CMK (cell line): ENCODE measurements at regions not wholly inside any gene's neighbourhood (a gene's known extent, or its start where the extent isn't known, plus 50 kb on each side); places are given as distances from the start of the nearest gene placed in this dataset.
"Not testable (repeated sequence)": the region's sequence is repeated elsewhere in the genome, so short reads cannot be mapped to it uniquely, and the experiment has no call there.

Experiments used
- DNase-seq: peaks from one replicate; pipeline ENCODE4 v3.0.0-alpha.2; 2010; ENCODE audit warnings: low read depth

DNA sequence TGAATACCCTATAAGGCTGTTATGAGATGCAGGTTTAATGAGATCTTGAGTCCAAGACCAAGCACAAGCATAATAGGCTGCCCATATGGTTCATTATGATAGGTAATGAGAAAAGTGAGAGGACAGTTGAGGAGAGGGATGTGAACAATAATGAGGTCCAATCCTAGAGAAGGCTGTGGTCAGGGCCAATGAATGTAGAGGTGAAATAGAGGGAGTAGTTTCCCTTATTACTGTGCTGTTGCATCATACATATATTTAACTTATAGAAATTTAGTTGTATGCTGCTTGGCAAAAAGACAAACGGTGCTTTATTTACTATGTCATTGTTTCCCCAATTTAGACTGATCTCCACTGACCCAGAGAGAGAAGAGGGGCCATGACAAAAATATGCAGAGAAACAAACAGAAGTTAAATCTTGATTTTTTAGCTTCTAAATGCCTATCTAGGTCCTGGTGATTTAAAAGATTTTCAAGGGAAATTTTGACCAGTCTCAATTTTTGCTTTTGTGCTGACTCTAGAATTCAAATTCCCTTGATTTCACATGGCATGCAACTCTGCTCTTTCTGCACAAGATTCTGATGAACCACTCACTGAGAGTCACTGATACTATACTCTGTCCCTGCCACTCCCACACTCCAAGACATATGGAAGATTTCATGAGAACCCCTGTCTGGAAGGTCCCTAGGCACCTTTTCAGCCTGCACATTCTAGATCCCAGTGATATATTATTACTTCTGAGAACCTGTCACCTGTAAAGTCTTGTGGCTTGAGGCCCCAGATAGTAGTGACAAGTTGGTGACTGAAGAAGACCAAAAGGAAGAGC lies 159.7 kb downstream of the VSIG4 start:
- DNase-seq: no peak

DNA sequence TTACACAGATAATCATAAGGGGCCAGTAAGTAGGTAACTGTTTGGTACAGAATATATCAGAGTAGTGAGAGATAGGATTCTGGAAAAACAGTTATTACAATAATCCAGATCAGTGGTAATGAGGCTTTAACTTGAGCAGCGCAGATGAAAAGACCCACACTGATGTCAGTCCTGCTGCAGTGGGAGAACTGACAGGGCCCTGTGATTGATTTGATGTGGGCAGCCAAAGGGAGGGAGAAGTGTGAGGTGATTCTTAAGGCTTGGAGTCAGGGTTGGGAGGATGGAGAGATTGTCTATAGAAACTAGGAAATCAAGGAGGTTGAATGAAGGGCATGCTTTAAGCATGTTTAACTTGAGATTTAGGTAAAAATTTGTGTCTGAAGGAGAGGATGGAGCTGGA lies 161.4 kb downstream of the VSIG4 start:
- no peak for DNase-seq

DNA sequence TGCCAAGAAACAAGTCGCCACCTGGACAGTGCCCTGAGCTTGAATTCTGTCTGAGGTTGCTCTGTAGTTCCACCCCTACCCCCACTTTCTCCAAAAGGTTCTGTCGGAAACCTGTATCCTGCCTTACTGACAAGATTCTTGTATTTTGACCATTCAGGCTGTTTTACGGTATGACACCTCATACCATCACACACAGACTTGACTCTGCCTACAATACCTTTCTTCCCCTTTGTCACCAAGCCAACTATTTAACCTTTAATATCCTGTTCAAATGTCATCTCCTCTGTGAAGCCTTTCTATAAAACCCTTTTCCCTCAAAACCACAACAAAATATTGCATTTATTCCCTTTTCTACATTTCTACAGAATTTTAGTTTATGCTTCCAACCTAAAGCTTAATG lies 161.9 kb downstream of the VSIG4 start:
- no peak for DNase-seq

DNA sequence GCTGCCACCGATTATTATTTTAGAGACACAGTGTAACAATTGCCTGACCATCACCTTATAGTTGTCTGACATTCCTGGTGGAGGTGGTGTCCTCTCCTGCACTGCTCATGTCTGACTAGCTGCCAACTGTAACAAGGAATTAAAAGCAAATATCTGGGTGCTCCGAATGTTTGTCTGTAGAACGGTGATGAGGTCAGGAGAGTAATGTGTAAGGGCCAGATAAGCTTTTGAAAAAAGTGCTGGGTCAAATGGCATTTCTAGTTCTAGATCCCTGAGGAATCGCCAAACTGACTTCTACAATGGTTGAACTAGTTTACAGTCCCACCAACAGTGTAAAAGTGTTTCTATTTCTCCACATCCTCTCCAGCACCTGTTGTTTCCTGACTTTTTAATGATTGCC lies 164.3 kb downstream of the VSIG4 start:
- not testable (repeated sequence) for DNase-seq

DNA sequence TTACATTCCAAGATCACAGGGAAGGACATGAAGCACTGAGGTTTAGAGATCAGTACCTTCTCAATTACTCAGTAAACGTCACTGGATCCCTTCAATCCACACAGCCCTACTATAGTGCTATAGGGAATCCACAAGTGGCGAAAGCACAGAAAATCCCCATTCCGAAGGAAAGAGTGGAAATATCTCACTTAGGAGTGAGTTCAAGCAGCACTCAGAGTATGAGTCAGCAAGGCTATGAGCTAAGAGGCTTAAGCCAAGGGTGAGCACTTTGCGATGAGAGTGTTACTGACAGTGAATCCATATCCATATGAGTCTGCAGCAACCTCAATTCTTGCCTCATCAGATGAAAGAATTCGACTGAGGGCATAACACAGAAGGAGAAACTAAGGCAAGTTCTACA lies 165.1 kb downstream of the VSIG4 start:
- no peak for DNase-seq

DNA sequence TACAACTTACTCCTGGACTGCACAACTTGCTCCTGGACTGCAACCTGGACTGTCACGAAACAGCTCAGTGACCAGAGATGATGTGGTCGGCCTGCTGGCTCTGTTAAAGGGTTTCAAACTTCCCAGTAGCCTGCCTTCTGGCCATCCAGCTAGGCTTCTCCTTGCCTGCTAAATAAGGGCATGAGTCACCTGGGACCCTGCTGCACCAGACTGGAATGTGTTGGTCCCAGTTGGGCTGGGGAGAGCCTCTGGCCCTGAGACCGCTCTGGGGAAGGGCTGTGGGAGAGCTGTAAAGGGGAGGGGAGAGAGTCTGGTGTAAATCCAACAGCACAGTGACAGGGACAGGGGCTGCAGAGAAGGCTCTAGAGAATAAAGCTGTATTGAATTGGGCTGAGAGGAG lies 165.8 kb downstream of the VSIG4 start:
- DNase-seq: no peak

DNA sequence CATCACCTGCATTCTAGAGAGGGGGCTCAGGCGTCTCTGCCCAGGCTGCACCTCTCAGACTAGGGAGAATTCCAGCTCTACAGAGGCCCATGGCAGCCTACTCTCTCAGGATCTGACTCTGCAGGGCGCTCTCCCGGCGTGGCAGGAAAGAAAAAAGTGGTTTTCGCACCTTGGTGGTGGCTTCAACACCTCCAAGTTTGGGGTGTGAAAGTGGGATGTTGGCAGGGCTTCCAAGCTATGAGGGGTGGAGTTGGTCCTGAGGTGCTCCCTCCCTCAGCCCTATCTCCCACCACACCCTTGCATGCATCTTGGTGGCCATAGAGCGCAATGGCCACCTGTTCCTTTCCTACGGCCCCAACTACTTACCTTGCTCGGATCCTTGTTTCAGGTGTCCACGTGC lies 166.5 kb downstream of the VSIG4 start:
- no peak for DNase-seq

DNA sequence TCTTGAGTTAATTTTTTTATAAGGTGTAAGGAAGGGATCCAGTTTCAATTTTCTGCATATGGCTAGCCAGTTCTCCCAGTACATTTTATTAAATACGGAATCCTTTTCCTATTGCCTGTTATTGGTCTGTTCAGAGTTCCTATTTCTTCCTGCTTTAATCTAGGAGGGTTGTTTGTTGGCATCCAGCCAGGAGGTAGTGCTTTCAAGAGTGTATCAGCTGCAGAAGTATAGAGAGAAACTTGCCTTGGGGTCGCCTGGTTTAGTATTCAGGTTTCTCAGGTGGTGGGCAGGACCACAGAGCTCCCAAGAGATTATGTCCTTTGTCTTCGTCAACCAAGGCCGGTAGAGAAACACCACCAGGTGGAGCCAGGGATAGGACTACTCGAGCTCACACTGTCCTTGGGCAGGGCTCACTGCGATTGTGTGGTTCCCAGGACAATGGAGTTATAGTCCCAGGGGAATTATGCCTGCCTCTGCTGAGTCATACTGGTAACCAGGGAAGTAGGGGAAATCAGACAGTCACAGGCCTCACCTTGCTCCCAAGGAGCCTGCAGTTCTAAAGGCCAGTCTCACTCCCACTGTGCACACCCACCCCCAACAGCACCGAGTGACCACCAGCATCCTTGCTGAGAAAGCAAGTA lies 168.1 kb downstream of the VSIG4 start:
- no peak for DNase-seq

DNA sequence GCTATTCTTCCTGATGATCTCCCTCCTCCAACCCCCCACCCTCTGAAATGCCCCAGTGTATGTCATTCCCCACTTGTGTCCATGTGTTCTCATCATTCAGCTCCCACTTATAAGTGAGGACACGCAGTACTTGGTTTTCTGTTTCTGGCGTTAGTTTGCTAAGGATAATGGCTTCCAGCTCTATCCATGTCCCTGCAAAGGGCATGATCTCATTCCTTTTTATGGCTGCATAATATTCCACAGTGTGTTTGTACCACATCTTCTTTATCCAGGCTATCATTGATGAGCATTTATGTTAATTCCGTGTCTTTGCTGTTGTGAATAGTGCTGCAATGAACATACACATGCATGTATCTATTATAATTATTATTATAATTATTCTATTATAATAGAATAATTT lies 169.3 kb downstream of the VSIG4 start:
- DNase-seq: not testable (repeated sequence)

DNA sequence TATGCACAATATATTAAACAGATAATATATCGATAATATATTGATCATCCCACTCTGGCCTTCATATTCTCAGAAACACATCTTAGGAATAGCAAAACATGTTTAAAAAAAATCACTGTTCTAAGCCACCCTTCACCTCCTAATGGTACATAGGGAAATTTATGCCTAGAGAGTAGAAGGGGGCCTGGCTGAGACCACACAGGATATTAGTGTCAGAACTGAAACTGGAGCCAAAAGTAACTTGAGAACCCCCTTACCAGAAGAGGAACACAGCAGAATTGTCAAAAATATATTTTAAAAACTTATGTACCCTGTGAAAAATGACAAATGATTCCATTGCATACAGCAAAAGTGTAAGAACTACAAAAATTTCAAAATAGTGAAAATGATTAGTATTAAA lies 173.1 kb downstream of the VSIG4 start:
- DNase-seq: no peak

DNA sequence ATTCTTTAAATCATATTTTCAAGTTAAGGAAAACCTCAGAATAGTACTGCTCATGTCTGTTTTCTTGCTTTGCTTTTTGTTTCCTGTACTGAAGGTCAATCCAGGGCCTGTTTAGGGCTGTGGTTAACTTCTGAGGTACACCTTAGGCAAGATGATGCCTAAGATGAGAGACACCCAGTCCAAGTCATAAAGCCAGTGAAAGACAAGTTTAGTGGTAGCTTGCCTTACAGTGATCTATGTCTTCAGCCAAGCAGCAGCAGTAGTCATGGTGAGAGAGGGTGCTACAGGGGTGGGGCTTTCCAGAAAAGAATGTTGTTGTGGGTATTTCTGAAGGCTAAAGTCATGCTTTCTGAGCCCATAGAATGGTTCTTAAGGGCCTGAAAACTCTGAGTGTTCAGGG lies 173.7 kb downstream of the VSIG4 start:
- no peak for DNase-seq

DNA sequence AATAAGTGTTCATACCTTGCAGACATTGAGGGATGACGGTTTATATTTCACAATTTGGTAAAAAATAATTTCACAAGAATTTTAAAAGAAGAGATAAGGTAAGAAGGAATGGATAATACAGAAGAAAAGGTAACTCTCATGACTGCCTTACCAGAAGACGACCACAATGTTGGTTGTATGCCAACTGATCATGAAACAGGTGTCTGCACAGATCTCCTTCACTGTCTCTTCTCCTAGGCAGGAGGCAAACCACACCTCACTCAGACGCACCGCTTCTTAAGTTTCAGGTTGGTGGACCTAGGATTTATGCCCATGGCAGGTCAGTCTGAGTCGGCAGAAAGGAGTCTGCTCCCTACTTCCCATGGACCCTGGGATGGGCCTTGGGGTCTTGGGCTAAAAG lies 177.2 kb downstream of the VSIG4 start:
- no peak for DNase-seq

DNA sequence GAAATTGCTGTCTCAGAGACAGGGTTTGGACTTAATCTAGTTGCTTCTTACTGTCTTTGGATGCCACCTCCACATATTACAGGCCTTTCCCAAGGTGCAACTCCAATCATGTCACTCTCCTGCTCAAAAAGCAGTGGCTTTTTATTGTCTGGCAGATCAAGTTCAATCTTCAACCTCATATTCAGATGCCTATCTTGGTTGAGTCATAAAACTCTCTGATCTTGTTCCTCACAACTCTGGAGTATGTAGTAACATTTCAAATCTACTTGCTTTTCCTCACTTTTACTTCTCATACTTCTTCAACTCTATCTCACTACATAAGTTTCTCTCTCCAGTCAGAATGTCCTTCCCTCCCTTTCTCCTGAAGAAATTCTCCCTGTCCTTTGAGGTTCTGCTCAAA lies 180.6 kb downstream of the VSIG4 start:
- DNase-seq: no peak

DNA sequence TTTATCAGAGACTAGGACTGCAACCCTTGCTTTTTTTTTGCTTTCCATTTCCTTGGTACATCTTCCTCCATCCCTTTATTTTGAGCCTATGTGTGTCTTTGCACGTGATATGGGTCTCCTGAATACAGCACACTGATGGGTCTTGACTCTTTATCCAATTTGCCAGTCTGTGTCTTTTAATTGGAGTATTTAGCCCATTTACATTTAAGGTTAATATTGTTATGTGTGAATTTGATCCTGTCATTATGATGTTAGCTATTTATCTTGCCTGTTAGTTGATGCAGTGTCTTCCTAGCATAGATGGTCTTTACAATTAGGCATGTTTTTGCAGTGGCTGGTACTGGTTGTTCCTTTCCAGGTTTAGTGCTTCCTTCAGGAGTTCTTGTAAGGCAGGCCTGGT lies 185.4 kb downstream of the VSIG4 start:
- not testable (repeated sequence) for DNase-seq

DNA sequence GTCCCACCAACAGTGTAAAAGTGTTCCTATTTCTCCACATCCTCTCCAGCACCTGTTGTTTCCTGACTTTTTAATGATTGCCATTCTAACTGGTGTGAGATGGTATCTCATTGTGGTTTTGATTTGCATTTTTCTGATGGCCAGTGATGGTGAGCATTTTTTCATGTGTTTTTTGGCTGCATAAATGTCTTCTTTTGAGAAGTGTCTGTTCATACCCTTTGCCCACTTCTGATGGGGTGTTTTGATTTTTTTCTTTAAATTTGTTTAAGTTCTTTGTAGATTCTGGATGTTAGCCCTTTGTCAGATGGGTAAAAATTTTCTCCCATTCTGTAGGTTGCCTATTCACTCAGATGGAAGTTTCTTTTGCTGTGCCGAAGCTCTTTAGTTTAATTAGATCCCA lies 183.9 kb downstream of the MSN start:
- DNase-seq: not testable (repeated sequence)

DNA sequence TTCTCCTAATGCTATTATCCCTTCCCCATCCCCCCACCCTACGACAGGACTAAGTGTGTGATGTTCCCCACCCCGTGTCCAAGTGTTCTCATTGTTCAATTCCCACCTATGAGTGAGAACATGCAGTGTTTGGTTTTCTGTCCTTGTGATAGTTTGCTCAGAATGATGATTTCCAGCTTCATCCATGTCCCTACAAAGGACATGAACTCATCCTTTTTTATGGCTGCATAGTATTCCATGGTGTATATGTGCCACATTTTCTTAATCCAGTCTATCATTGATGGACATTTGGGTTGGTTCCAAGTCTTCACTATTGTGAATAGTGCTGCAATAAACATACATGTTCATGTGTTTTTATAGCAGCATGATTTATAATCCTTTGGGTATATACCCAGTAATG lies 183.4 kb downstream of the MSN start:
- not testable (repeated sequence) for DNase-seq

DNA sequence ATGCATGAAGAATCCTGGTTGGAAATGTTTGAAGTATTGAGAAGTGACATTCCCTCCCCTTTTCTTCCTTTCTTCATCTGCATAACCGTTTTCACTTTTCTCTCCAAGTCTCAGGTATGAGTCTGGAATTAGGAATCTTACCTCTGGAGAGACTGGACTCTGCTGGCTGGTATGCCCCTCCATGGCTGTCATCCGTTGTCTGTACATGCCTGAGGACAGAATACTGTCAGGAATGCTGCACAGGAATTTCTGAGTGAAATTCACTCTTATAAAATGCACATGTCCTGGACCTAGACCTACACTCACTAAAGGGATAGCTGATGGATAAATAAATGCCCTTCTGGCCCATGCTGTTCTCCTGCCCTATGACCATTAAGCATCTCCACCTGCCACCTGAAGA lies 179.5 kb downstream of the MSN start:
- DNase-seq: no peak

DNA sequence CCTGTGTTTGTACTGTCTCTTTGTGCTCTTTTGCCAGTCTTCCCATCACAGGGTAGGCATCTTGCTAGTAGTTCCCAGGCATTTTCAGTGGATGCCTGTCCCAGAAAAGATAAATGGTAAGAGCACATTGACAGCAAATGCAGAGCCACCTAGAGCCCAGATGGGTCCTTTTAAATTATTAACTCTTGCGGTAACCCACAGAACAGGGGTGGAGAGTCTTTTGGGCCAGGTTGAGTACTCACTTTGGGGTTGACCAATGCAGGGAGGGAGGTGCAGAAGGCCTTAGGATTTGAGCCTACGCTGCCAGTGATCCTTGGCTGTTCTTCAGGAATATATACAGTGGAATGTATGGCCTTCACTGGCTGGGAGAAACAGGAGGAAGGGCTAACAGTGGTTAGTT lies 173.8 kb downstream of the MSN start:
- no peak for DNase-seq

DNA sequence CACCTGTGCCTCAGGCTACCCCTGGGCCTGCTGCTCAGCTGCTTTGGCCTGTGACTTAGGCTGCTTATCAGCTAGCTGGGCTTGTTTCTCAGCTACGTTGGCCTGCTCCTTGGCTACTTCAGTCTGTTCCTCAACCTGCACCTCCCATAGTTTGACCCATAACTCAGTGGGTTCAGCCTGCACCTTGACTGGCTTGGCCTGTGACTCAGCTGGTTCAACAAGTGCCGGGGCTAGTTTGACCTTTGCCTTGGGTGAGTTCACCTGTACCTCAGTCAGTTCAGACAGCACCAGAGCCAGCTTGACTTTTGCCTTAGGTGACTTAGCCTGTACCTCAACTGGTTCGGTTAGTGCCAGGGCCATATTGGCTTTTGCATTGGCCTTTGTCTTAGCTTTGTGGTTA lies 171.2 kb downstream of the MSN start:
- no peak for DNase-seq

DNA sequence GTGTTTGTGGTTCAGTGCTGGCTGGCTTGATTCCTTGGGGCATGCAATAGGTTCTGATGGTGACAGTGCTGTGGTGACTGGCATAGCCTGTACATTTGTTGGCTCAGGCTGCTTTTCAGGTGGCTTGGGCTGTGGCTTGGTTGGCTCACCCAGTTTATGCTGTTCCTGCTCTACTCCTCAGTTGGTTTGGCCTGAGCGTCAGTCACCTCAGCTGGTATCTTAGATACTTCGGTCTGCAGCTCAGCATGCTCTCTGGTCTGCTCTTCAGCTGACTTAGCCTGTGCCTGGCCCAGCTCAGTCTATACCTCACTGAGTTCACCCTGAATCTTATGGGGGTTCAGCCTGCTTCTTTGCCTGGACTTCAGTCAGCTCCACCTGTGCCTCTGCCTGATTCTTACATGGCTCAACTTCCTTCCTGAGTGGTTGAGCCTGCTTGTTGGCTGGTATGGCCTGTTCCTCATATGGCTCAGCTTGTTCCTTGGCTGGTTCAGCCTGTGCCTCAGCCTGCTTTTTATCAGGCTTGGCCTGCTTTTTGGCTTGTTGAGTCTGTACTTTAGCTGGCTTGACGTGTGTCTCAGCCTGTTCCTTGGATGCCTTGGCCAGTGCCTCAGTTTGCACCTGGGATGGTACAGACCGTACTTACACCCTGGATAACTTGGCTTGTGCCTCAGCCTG lies 170.6 kb downstream of the MSN start:
- no peak for DNase-seq

DNA sequence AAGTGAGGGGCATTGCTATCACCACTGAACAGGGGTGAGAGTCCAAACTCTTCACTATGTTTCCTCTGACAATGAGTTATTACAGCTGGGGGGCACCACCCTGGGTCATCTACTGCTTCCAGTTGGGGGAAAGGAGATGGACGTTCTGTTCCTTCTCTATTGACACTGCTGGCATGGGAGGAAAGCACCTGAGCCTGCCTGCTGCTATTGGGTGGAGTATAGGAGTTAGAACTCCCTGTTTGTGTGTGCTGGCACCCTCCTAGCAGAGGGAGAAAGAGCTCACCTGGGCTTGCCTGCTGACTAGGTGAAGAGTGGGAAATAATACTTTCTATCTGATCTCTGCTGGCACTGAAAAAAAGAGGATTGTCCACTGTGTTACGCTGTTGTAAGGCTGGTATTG lies 163.8 kb downstream of the MSN start:
- no peak for DNase-seq

DNA sequence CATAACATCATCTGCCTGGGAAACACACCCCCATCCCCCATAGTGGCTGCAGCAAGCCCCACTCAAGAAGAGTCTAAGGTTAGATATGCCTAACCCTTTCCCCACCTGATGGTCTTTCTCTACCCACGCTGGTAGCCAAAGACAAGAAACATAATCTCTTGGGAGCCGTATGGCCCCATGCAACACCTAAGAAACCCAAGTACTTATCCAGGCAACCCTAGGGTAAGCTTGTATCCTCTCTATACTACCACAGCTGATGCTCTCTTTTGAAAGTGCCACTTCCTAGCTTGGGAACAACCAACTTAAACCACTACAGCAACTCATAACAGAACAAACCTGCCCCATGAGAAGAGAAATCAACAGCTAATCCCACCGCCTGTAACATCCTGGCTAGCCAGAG lies 161.1 kb downstream of the MSN start:
- DNase-seq: no peak

DNA sequence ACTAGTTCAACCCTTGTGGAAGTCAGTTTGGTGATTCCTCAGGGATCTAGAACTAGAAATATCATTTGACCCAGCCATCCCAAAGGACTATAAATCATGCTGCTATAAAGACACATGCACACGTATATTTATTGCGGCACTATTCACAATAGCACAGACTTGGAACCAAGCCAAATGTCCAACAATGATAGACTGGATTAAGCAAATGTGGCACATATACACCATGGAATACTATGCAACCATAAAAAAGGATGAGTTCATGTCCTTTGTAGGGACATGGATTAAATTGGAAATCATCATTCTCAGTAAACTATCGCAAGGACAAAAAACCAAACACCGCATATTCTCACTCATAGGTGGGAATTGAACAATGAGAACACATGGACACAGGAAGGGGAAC lies 157.8 kb downstream of the MSN start:
- DNase-seq: not testable (repeated sequence)
